ENCODE measurements at regions not wholly inside any gene's neighbourhood (a gene's known extent, or its start where the extent isn't known, plus 50 kb on each side); places are given as distances from the start of the nearest gene placed in this dataset.

DNA sequence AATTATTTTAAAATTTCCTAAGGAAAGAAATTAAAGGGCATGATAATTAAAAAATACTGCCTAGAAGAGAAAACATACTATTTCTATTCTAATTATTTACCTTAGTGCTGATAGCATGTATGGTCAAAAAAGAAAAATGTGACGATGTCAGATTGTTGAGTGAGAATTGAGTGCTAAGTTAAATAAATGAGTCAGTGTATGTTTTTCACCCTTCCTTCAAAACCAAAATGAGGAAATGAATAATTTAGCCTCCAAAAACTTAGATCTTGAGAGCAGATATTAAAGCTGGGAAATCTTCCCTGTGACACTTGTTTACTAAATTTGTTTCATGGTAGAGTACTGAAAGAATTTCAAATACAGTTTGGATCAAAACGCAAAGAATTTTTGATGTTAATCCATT is 58.6 kb upstream of the NYAP2 start:
- H3K9me3 Mint-ChIP-seq, result peaks cover 1 to 2% of the 10 kb centered on the region in 2 donors
- DNase-seq (ENCODE audit: low spot score in 2 of 2) (no peak), ATAC-seq (no peak)
- H3K36me3 Mint-ChIP-seq, result no peaks in the 10 kb centered on the region
- no peak overlapping the region for H3K27ac Mint-ChIP-seq

GRCh38 chr2:225337183-225337582 is 62.3 kb upstream of the NYAP2 start:
- Mint-ChIP-seq H3K27ac (no peak overlapping the region), H3K36me3 (no peaks in the 10 kb centered on the region), H3K9me3 (no peaks in the 10 kb centered on the region)
- ATAC-seq, result no peak
- DNase-seq (ENCODE audit: low spot score in 2 of 2), result no peak

GRCh38 chr2:225334514-225334913 is 65.0 kb upstream of the NYAP2 start:
- Mint-ChIP-seq H3K9me3 (no peaks in the 10 kb centered on the region), H3K36me3 (no peaks in the 10 kb centered on the region), H3K27ac (no peak overlapping the region)
- ATAC-seq (no peak), DNase-seq (ENCODE audit: low spot score in 2 of 2) (no peak)

DNA sequence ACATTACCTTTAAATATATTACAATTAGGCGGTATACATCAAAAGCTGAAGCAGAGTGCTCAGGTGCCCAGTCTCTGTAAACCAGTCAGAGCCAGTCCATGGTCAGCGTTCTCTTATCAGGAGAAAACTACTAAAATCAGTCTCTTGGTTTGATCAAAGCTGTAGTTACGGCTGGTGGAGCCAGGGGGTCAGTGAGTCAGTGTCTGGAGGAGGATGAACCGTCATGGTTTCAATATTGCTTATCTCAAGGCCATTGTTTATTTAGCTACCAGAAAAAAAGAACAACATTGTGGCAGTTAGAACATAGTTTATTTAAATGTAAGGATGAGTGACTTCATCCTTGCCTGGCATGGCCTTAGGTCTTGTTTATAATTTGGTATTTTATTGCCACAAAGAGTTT is 71.3 kb upstream of the NYAP2 start:
- Mint-ChIP-seq H3K36me3 (no peaks in the 10 kb centered on the region), H3K27ac (no peak overlapping the region), H3K9me3 (no peaks in the 10 kb centered on the region)
- DNase-seq (ENCODE audit: low spot score in 2 of 2) (no peak), ATAC-seq (no peak)

GRCh38 chr2:225326969-225327368 is 72.5 kb upstream of the NYAP2 start:
- no peak for DNase-seq (ENCODE audit: low spot score in 2 of 2)
- ATAC-seq, result no peak
- Mint-ChIP-seq H3K36me3 (no peaks in the 10 kb centered on the region), H3K27ac (no peak overlapping the region), H3K9me3 (no peaks in the 10 kb centered on the region)

GRCh38 chr2:225319872-225320271 is 79.6 kb upstream of the NYAP2 start:
- H3K36me3 Mint-ChIP-seq, result no peaks in the 10 kb centered on the region
- ATAC-seq, result no peak
- H3K27ac Mint-ChIP-seq, result no peak overlapping the region
- H3K9me3 Mint-ChIP-seq, result no peaks in the 10 kb centered on the region
- no peak for DNase-seq (ENCODE audit: low spot score in 2 of 2)

DNA sequence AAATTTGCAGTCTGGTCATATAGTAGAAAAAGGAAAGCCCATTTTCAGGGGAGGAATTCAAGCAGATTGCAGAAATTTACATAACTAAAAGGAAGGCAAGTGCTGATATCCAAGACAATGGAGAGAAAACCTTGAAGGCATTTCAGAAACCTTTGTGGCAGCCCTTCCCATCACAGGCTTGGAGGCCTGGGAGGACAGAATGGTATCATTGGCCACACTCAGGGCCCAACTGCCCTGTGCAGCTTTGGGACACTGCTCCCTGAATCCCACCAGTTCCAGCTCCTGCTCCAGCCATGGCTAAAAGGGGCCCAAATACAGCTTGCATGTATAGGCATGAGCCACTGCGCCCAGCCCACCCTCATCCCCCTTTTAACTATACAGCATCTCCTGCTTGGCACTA is 81.1 kb upstream of the NYAP2 start:
- no peaks in the 10 kb centered on the region for H3K36me3 Mint-ChIP-seq
- H3K27ac Mint-ChIP-seq, result no peak overlapping the region
- H3K9me3 Mint-ChIP-seq, result no peaks in the 10 kb centered on the region
- DNase-seq (ENCODE audit: low spot score in 2 of 2) (no peak), ATAC-seq (no peak)

DNA sequence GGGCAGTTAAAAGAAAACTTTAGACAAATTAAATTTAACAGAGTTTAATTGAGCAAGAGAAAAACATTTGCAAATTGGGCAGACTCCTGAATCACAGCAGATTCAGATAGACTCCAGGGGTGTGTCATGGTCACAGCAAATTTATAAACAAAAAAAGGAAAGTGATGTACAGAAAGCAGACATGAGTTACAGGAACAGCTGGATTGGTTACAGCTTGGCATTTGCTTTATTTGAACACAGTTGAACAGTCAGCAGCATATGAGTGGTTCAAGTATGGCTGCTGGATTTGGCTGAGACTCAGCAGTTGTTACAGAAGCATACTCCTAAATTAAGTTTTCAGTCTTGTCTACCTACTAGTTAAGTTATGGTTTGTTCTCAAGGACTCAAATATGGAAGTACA is 82.3 kb upstream of the NYAP2 start:
- Mint-ChIP-seq H3K9me3 (no peaks in the 10 kb centered on the region), H3K27ac (no peak overlapping the region), H3K36me3 (no peaks in the 10 kb centered on the region)
- ATAC-seq, result no peak
- DNase-seq (ENCODE audit: low spot score in 2 of 2), result no peak

DNA sequence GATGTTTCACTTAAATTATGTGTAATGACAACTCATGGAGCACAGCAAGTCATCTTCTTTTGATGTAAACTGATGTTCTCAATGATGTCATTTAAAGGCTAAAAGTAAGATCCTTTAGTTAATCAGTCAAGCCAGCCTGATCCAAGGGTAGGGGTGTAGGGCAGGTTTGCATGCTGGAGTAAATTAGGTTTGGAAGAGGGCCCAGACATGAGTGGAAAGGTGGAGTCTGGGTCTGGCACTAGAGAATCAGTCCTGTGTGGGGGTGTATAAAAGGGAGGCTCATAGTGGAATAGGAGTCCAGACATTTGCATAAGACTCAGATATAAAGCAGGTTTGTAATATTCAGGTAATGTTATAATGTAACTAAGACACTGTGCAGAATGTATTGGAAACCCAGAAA is 88.8 kb upstream of the NYAP2 start:
- no peak overlapping the region for H3K27ac Mint-ChIP-seq
- no peaks in the 10 kb centered on the region for H3K36me3 Mint-ChIP-seq
- ATAC-seq (no peak), DNase-seq (ENCODE audit: low spot score in 2 of 2) (no peak)
- H3K9me3 Mint-ChIP-seq, result no peaks in the 10 kb centered on the region

DNA sequence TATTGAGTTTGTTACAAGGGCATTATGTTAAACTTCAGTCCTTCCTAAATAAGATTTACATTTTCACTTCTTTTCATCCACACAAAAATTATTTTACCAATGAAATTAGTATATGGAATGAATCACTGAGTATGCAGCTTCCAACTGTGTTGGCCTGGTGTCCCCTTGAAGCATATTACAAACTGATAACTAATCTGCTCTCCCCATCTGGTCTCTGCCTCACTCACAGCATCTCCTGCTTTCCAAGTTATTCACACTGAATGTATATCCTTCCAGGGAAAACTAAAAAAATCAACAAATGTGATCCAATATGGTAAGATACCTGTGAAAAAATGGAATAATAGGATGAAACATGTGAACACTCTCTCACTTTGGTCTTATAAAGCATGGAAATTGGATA is 90.0 kb upstream of the NYAP2 start:
- Mint-ChIP-seq H3K36me3 (peaks cover 0 to 4% of the 10 kb centered on the region in 2 donors), H3K9me3 (peaks cover 0 to 4% of the 10 kb centered on the region in 2 donors), H3K27ac (no peak overlapping the region)
- no peak for DNase-seq (ENCODE audit: low spot score in 2 of 2)
- ATAC-seq, result no peak

DNA sequence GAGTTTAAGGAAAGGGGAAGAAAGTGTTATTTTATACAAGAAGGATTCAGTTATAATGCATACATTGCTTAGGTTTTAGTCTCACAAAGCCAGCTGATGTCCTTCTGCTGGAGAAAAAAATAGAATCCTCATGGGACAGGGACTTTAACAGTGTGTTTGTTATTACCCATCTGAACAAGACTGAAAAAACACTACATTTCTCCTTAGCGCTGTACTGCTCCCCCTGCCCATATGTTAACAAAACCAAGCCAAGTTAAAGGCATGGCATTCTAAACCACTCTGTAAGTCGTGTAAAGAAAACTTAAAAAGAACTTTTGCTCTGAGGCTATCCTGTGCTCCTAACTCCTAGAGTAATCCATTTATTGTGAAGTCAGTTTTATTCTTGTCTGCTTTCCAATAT is 102.6 kb upstream of the NYAP2 start:
- DNase-seq (ENCODE audit: low spot score in 2 of 2) (no peak), ATAC-seq (no peak)
- H3K36me3 Mint-ChIP-seq, result peaks cover 5 to 14% of the 10 kb centered on the region in 2 donors
- peaks cover 5 to 11% of the 10 kb centered on the region in 2 donors for H3K9me3 Mint-ChIP-seq
- H3K27ac Mint-ChIP-seq, result no peak overlapping the region

DNA sequence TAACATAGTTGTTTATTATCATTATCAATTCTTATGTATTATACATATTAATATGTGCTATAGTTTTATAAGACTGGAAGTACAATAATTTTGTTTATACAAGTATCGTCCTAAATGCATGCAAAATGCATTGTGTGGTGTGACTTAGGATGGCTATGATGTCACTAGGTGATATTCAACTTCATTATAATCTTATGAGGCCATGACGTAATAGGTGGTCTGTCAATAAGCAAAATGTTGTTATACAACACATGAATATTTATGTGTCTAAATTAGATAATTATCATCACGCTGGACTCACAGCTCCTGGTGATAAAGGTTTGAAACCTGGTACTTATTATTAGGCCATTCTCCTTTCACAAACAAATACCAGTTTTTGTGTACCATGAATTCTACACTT is 104.4 kb upstream of the NYAP2 start:
- DNase-seq (ENCODE audit: low spot score in 2 of 2) (no peak), ATAC-seq (no peak)
- H3K27ac Mint-ChIP-seq, result no peak overlapping the region
- no peaks in the 10 kb centered on the region for H3K36me3 Mint-ChIP-seq
- H3K9me3 Mint-ChIP-seq, result peaks cover 0 to 7% of the 10 kb centered on the region in 2 donors

DNA sequence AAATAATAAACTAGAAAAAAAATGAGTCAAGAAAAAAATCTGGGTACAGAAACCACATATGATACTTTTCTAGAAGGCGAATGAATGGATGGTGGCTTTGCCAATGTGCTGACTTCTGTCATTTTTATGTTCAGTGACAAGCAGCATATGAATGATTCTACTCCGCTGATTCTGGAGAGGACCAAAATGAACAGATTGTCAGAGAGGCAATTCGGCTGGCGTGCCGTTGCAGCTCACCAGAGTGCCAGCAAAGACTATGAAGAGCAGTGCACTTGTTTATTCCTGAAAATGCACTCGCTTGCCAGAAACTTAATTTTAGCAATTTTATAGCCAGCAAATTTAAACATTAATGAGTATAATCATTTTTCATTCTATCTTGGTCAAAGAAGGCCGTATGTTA is 105.9 kb upstream of the NYAP2 start:
- H3K27ac Mint-ChIP-seq, result no peak overlapping the region

DNA sequence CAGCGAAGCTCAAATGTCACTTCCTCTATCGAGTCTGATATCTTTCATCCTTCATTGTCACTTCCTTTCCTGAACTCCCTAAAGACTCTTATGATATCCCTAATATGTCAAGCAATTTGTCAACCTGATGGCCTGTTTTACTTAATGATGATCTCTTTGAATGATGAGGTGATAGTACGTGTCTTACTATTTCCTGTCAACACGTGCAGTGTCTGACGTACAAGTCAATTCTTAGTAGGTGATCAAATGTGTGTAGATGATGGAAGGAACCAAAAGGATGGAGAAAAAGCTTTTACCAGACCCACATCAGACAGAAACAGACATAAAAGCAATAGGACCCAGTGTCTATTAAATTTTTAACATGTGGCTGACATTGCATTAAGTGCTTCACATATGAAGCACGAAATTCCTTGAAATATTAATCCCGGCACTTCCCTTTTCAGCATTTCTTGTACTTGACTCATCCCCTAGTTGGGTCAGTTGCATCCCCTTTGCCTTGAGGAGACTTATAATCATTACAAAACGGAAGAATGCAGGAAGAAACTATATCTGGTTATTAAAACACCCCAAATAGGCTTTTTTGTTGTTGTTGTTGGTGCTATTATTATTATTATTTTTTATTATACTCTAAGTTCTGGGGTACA is 108.6 kb upstream of the NYAP2 start:
- no peaks in the 10 kb centered on the region for H3K36me3 Mint-ChIP-seq
- peaks cover 0 to 7% of the 10 kb centered on the region in 2 donors for H3K9me3 Mint-ChIP-seq
- H3K27ac Mint-ChIP-seq, result no peak overlapping the region
- no peak for DNase-seq (ENCODE audit: low spot score in 2 of 2)
- no peak for ATAC-seq

More for the DNA sequence above, 105.9 kb upstream of the NYAP2 start:
- H3K9me3 Mint-ChIP-seq, result peaks cover 0 to 7% of the 10 kb centered on the region in 2 donors
- DNase-seq (ENCODE audit: low spot score in 2 of 2) (no peak), ATAC-seq (no peak)
- no peaks in the 10 kb centered on the region for H3K36me3 Mint-ChIP-seq

DNA sequence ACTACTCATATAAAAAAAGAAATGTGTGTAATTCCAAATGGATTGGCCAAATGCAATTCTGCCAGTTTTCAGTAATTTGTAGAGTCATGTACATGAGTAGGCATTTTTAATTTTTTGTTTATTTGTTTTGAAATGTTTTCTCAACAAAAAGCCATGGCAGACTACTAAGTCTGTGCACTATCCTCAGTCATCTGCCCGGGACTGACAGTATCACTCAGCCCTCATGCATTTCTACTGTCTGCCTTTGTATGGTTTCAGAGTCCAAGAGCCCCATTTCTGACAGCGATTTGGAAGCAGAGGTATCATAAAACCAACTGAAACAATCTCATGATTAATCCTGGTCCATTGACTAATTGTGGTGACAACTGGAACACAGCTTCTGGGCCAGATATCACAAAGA is 109.9 kb upstream of the NYAP2 start:
- Mint-ChIP-seq H3K27ac (no peak overlapping the region), H3K36me3 (no peaks in the 10 kb centered on the region), H3K9me3 (peaks cover 0 to 7% of the 10 kb centered on the region in 2 donors)
- no peak for DNase-seq (ENCODE audit: low spot score in 2 of 2)
- peak in 1 of 2 donors; percentile 16 for ATAC-seq

- Mint-ChIP-seq H3K27ac (no peak overlapping the region), H3K9me3 (peaks cover 0 to 7% of the 10 kb centered on the region in 2 donors), H3K36me3 (no peaks in the 10 kb centered on the region)
- DNase-seq (ENCODE audit: low spot score in 2 of 2) (no peak), ATAC-seq (no peak)
These were observed 110.5 kb upstream of the NYAP2 start for GRCh38 chr2:225288986-225289385.

GRCh38 chr2:225282858-225283710 is 116.4 kb upstream of the NYAP2 start:
- peak in 1 of 2 donors; percentile 18 for DNase-seq (ENCODE audit: low spot score in 2 of 2)
- H3K36me3 Mint-ChIP-seq, result no peaks in the 10 kb centered on the region
- ATAC-seq, result peak in 1 of 2 donors; percentile 61
- no peak overlapping the region for H3K27ac Mint-ChIP-seq
- H3K9me3 Mint-ChIP-seq, result no peaks in the 10 kb centered on the region

GRCh38 chr2:225276207-225276606 is 123.3 kb upstream of the NYAP2 start:
- Mint-ChIP-seq H3K36me3 (peaks cover 0 to 6% of the 10 kb centered on the region in 2 donors), H3K27ac (no peak overlapping the region), H3K9me3 (peaks cover 7 to 10% of the 10 kb centered on the region in 2 donors)
- ATAC-seq (no peak), DNase-seq (ENCODE audit: low spot score in 2 of 2) (no peak)
